SK-N-SH treated with all-trans-retinoic acid at 6 μM for 48 hours (cell line): ENCODE measurements at regions not wholly inside any gene's neighbourhood (a gene's known extent, or its start where the extent isn't known, plus 50 kb on each side); places are given as distances from the start of the nearest gene placed in this dataset.

Source experiments
- ATAC-seq: fragments of 200-7000 bp; cut with Tn5 transposase; 3 replicates; pipeline ENCODE4 v1.9.1; 2020; ENCODE audit warnings: mild to moderate bottlenecking, moderate library complexity
- ARNTL ChIP-seq: fragments of 450-650 bp; formaldehyde crosslinking; IDR thresholded peaks from 2 replicates; pipeline ENCODE4 v1.5.0; 2020; ENCODE audit warnings: low read depth, mild to moderate bottlenecking, moderate library complexity, borderline replicate concordance
- CREB5 ChIP-seq: fragments of 250-450 bp; sonication (Bioruptor Pico); IDR thresholded peaks from 2 replicates; pipeline ENCODE4 v1.5.1; 2020; ENCODE audit warnings: low read depth, mild to moderate bottlenecking, moderate library complexity
- CSRNP3 ChIP-seq: fragments of 250-450 bp; sonication (Bioruptor Pico); IDR thresholded peaks from 2 replicates; pipeline ENCODE4 v1.5.1; 2021; ENCODE audit warnings: mild to moderate bottlenecking, moderate library complexity
- ESRRG ChIP-seq: fragments of 250-450 bp; sonication (Bioruptor Pico); IDR thresholded peaks from 2 replicates; pipeline ENCODE4 v1.6.1; 2021; ENCODE audit warnings: mild to moderate bottlenecking
- GLIS3 ChIP-seq: fragments of 250-450 bp; sonication (Bioruptor Pico); IDR thresholded peaks from 2 replicates; pipeline ENCODE4 v1.5.0; 2020; ENCODE audit warnings: mild to moderate bottlenecking, moderate library complexity
- ISL1 ChIP-seq: fragments of 250-450 bp; sonication (Bioruptor Pico); IDR thresholded peaks from 2 replicates; pipeline ENCODE4 v2.1.2; 2022; ENCODE audit warnings: mild to moderate bottlenecking, moderate library complexity
- PATZ1 ChIP-seq: fragments of 250-450 bp; sonication (Bioruptor Pico); IDR thresholded peaks from 2 replicates; pipeline ENCODE4 v1.8.0; 2020; ENCODE audit warnings: mild to moderate bottlenecking, moderate library complexity, borderline replicate concordance
- POU6F1 ChIP-seq: fragments of 250-450 bp; sonication (Bioruptor Pico); IDR thresholded peaks from 2 replicates; pipeline ENCODE4 v1.8.0; 2021; ENCODE audit warnings: low read depth, mild to moderate bottlenecking, moderate library complexity, borderline replicate concordance
- PPARA ChIP-seq: fragments of 250-450 bp; sonication (Bioruptor Pico); IDR thresholded peaks from 2 replicates; pipeline ENCODE4 v1.5.0; 2020; ENCODE audit warnings: mild to moderate bottlenecking, borderline replicate concordance
- SNAI2 ChIP-seq: fragments of 250-450 bp; sonication (Bioruptor Pico); IDR thresholded peaks from 2 replicates; pipeline ENCODE4 v1.5.0; 2020; ENCODE audit warnings: mild to moderate bottlenecking, moderate library complexity
- TCF4 ChIP-seq: fragments of 250-450 bp; sonication (Bioruptor Pico); IDR thresholded peaks from 2 replicates; pipeline ENCODE4 v1.8.0; 2021; ENCODE audit warnings: mild to moderate bottlenecking, moderate library complexity, borderline replicate concordance
- TOX ChIP-seq: fragments of 250-450 bp; sonication (Bioruptor Pico); IDR thresholded peaks from 2 replicates; pipeline ENCODE4 v1.8.0; 2021; ENCODE audit warnings: mild to moderate bottlenecking, moderate library complexity, borderline replicate concordance
- ZC3H10 ChIP-seq: fragments of 250-450 bp; sonication (Bioruptor Pico); IDR thresholded peaks from 2 replicates; pipeline ENCODE4 v1.5.1; 2021; ENCODE audit warnings: mild to moderate bottlenecking, moderate library complexity
- ZFP30 ChIP-seq: fragments of 450-650 bp; formaldehyde crosslinking; IDR thresholded peaks from 2 replicates; pipeline ENCODE4 v1.5.0; 2022; ENCODE audit warnings: mild to moderate bottlenecking, moderate library complexity
- ZNF565 ChIP-seq: fragments of 450-650 bp; formaldehyde crosslinking; conservative IDR thresholded peaks from 2 replicates; pipeline ENCODE4 v1.5.0; 2020; ENCODE audit warnings: low read depth, mild to moderate bottlenecking, moderate library complexity
- ZNF70 ChIP-seq: fragments of 450-650 bp; formaldehyde crosslinking; IDR thresholded peaks from 2 replicates; pipeline ENCODE4 v1.5.0; 2020; ENCODE audit warnings: mild to moderate bottlenecking, moderate library complexity
- ZNF8 ChIP-seq: fragments of 450-650 bp; formaldehyde crosslinking; IDR thresholded peaks from 2 replicates; pipeline ENCODE4 v1.5.0; 2020; ENCODE audit warnings: mild to moderate bottlenecking, moderate library complexity

- no peak for ATAC-seq
- TF ChIP-seq TOX (CRISPR knock-in tag) (no peak), SNAI2 (CRISPR knock-in tag) (no peak), POU6F1 (CRISPR knock-in tag) (no peak), GLIS3 (CRISPR knock-in tag) (no peak)
These were observed 241.8 kb upstream of the ATP2B1 start for GRCh38 chr12:89950421-89950820.

- TF ChIP-seq ZC3H10 (CRISPR knock-in tag) (no peak), ZNF565 (CRISPR knock-in tag) (no peak), CSRNP3 (CRISPR knock-in tag) (no peak), CREB5 (CRISPR knock-in tag) (no peak), ISL1 (CRISPR knock-in tag) (0 out of 2 replicates have a peak, but pooled peaks have one; percentile 20), PATZ1 (no peak), TCF4 (no peak), PPARA (no peak)
- TF ChIP-seq, all 23 proteins: peak for 1
- peak; percentile 19; the same call in 2 of the 3 replicates for ATAC-seq
These were observed 241.0 kb upstream of the ATP2B1 start for GRCh38 chr12:89949457-89950195.

- ATAC-seq: peak; percentile 50
- TF ChIP-seq ZNF8 (CRISPR knock-in tag) (no peak), ZFP30 (CRISPR knock-in tag) (no peak), TCF4 (no peak), PPARA (no peak), ESRRG (no peak), ZNF565 (CRISPR knock-in tag) (no peak), CREB5 (CRISPR knock-in tag) (no peak), ISL1 (CRISPR knock-in tag) (no peak), SNAI2 (CRISPR knock-in tag) (no peak), ZNF70 (CRISPR knock-in tag) (no peak), ARNTL (no peak)
These were observed 239.9 kb upstream of the ATP2B1 start for GRCh38 chr12:89948271-89949175.

- ATAC-seq: peak; percentile 93
- TF ChIP-seq PATZ1 (peak; percentile 78), TOX (CRISPR knock-in tag) (peak; percentile 57; the same call in 1 of the 2 replicates), POU6F1 (CRISPR knock-in tag) (0 out of 2 replicates have a peak, but pooled peaks have one; percentile 16)
These were observed 239.0 kb upstream of the ATP2B1 start for GRCh38 chr12:89947437-89948270.
